HCT116 (cell line): ENCODE measurements at regions not wholly inside any gene's neighbourhood (a gene's known extent, or its start where the extent isn't known, plus 50 kb on each side); places are given as distances from the start of the nearest gene placed in this dataset.
A peak's percentile ranks its signal among the peaks of the same experiment; 100 is the strongest.
"Not testable (repeated sequence)": the region's sequence is repeated elsewhere in the genome, so short reads cannot be mapped to it uniquely, and the experiment has no call there.

ENCODE experiments used
- ATAC-seq: fragments of 200-7000 bp; cut with Tn5 transposase; 2 replicates; pipeline ENCODE4 v1.9.1; 2020; ENCODE audit warnings: mild to moderate bottlenecking, moderate library complexity
- BruUV-seq: library from RNA; stranded (reverse); fragments of 400-500 nt; replicated peaks from 2 replicates; lab custom pipeline; 2021; lab: Mats Ljungman, UMichigan
- CTCF ChIA-PET: fragments of 300-600 bp; sonication (Branson Sonifier 250); formaldehyde crosslinking; loops from one replicate; lab custom pipeline; 2021; ENCODE audit warnings: antibody characterized with exemption; lab: Charles Lee
- POLR2A ChIA-PET: fragments of 300-600, 350-600 bp; sonication (Branson Sonifier 250); formaldehyde crosslinking; loops from one replicate; lab custom pipeline; 2021; ENCODE audit warnings: antibody characterized with exemption; lab: Charles Lee
- RAD21 ChIA-PET, 2 experiments: fragments of 300-600 bp; sonication (Branson Sonifier 250); formaldehyde crosslinking; loops; one replicate each; lab custom pipeline; 2023; ENCODE audit warnings: low total read pairs in 2 of 2; ENCODE audit not compliant: uncharacterized antibody in 2 of 2, unreplicated experiment in 2 of 2, low non-redundant PET in 1 of 2; lab: Charles Lee
- DNase-seq: peaks from one replicate; pipeline ENCODE4 v3.0.0-alpha.2; 2010; ENCODE audit warnings: low read depth, low spot score
- H2AFZ ChIP-seq: fragments of 200-600 bp; shearing (Covaris generic), sonication (generic); 2 replicates; pipeline ENCODE4 v1.6.1; 2017; ENCODE audit warnings: low read depth, mixed run types, mixed read lengths, antibody characterized with exemption, low read length; ENCODE audit not compliant: poor library complexity, severe bottlenecking
- H3K27ac ChIP-seq: 2 replicates; pipeline ENCODE4 v1.5.1; 2012; ENCODE audit warnings: low read depth, low read length
- H3K27me3 ChIP-seq: fragments of 200-600 bp; sonication (generic); 2 replicates; pipeline ENCODE4 v1.6.1; 2016; ENCODE audit warnings: mixed run types, low read length, mixed read lengths; ENCODE audit not compliant: insufficient read depth
- H3K36me3 ChIP-seq, 2 experiments: fragments of 200-500 bp in 1 of 2; fragments of 200-600 bp in 1 of 2; sonication (Bioruptor generic) in 1 of 2; sonication (generic) in 1 of 2; 2 replicates each; pipeline versions ENCODE4 v1.5.1 to v1.6.1; 2014 to 2016; ENCODE audit warnings: low read length in 2 of 2, inconsistent platforms in 1 of 2, mixed read lengths in 1 of 2, mixed run types in 1 of 2; ENCODE audit not compliant: insufficient read depth in 2 of 2, control insufficient read depth in 1 of 2
- H3K4me1 ChIP-seq, 2 experiments: fragments of 200-600 bp in 1 of 2; sonication (generic) in 1 of 2; 2 replicates each; pipeline versions ENCODE4 v1.5.1 to v1.6.1; 2012 to 2017; ENCODE audit warnings: low read length in 2 of 2, inconsistent platforms in 1 of 2, mild to moderate bottlenecking in 1 of 2, mixed read lengths in 1 of 2, mixed run types in 1 of 2, moderate library complexity in 1 of 2; ENCODE audit not compliant: insufficient read depth in 2 of 2, control insufficient read depth in 1 of 2
- H3K4me2 ChIP-seq: fragments of 200-600 bp; sonication (generic); 2 replicates; pipeline ENCODE4 v1.6.1; 2017; ENCODE audit warnings: mixed run types, low read length, mixed read lengths
- H3K4me3 ChIP-seq, 2 experiments: fragments of 200-600 bp in 1 of 2; sonication (generic) in 1 of 2; replicated peaks in 1 of 2; 2 replicates each; pipeline ENCODE4 v1.5.1; 2011 to 2016; ENCODE audit warnings: low read length in 2 of 2, control low read depth in 1 of 2, low read depth in 1 of 2, mild to moderate bottlenecking in 1 of 2, mixed read lengths in 1 of 2, mixed run types in 1 of 2
- H3K79me2 ChIP-seq: fragments of 200-600 bp; sonication (generic); 2 replicates; pipeline ENCODE4 v1.6.1; 2017; ENCODE audit warnings: mild to moderate bottlenecking, mixed run types, low read length, moderate library complexity, mixed read lengths; ENCODE audit not compliant: insufficient read depth
- H3K9ac ChIP-seq: fragments of 200-600 bp; sonication (generic); 2 replicates; pipeline ENCODE4 v1.6.1; 2016; ENCODE audit warnings: low read length, mixed read lengths
- H3K9me2 ChIP-seq: fragments of 200-600 bp; sonication (generic), shearing (Covaris generic); 2 replicates; pipeline ENCODE4 v1.6.1; 2017; ENCODE audit warnings: mixed run types, mild to moderate bottlenecking, moderate library complexity; ENCODE audit not compliant: insufficient read depth
- H3K9me3 ChIP-seq, 2 experiments: fragments of 200-500 bp in 1 of 2; fragments of 200-600 bp in 1 of 2; sonication (Bioruptor generic) in 1 of 2; sonication (generic) in 1 of 2; 2 replicates each; pipeline ENCODE4 v1.6.1; 2014 to 2017; ENCODE audit warnings: low read length in 2 of 2, mixed read lengths in 2 of 2, inconsistent platforms in 1 of 2, low read depth in 1 of 2, mild to moderate bottlenecking in 1 of 2, mixed run types in 1 of 2, moderate library complexity in 1 of 2; ENCODE audit not compliant: control insufficient read depth in 1 of 2, insufficient read depth in 1 of 2
- H4K20me1 ChIP-seq: fragments of 200-600 bp; sonication (generic), shearing (Covaris generic); 2 replicates; pipeline ENCODE4 v1.6.1; 2017; ENCODE audit warnings: mixed run types, mild to moderate bottlenecking, moderate library complexity; ENCODE audit not compliant: insufficient read depth
- intact Hi-C: fragments of 100-400 bp; cut with micrococcal nuclease; formaldehyde crosslinking; loops from 2 replicates; pipeline ENCODE4 v1.10.0; 2022

GRCh38 chr21:6027497-6027896 lies 4493.9 kb upstream of the TPTE start:
- H3K79me2 ChIP-seq, H3K9ac ChIP-seq, POLR2A ChIA-PET, H4K20me1 ChIP-seq, H3K4me2 ChIP-seq, H3K27ac ChIP-seq, H3K9me3 ChIP-seq, H3K4me3 ChIP-seq, H3K9me2 ChIP-seq, intact Hi-C loops, DNase-seq, H3K36me3 ChIP-seq, CTCF ChIA-PET, ATAC-seq, BruUV-seq, H2AFZ ChIP-seq, H3K27me3 ChIP-seq, H3K4me1 ChIP-seq, RAD21 ChIA-PET: not testable (repeated sequence)

GRCh38 chr21:6034124-6034678 lies 4487.2 kb upstream of the TPTE start:
- H3K9me3 ChIP-seq, BruUV-seq, H3K79me2 ChIP-seq, H3K27ac ChIP-seq, H3K9me2 ChIP-seq, H3K27me3 ChIP-seq, H3K36me3 ChIP-seq, H3K4me2 ChIP-seq, DNase-seq, H3K4me3 ChIP-seq, H4K20me1 ChIP-seq, intact Hi-C loops, H3K9ac ChIP-seq, ATAC-seq, RAD21 ChIA-PET, H3K4me1 ChIP-seq, H2AFZ ChIP-seq, POLR2A ChIA-PET, CTCF ChIA-PET: not testable (repeated sequence)

GRCh38 chr21:6034820-6035473 lies 4486.4 kb upstream of the TPTE start:
- RAD21 ChIA-PET, H3K27ac ChIP-seq, H3K79me2 ChIP-seq, H3K9me3 ChIP-seq, H3K36me3 ChIP-seq, DNase-seq, H3K9ac ChIP-seq, CTCF ChIA-PET, H3K27me3 ChIP-seq, H3K4me3 ChIP-seq, H2AFZ ChIP-seq, H3K4me1 ChIP-seq, POLR2A ChIA-PET, BruUV-seq, H3K9me2 ChIP-seq, H3K4me2 ChIP-seq, H4K20me1 ChIP-seq, intact Hi-C loops: not testable (repeated sequence)
- ATAC-seq: peak; percentile 42; the same call in 1 of the 2 replicates

GRCh38 chr21:6035474-6036155 lies 4485.8 kb upstream of the TPTE start:
- H3K4me2 ChIP-seq, H3K4me1 ChIP-seq, H3K9me3 ChIP-seq, CTCF ChIA-PET, POLR2A ChIA-PET, H3K27ac ChIP-seq, H3K9ac ChIP-seq, intact Hi-C loops, H3K36me3 ChIP-seq, H3K9me2 ChIP-seq, DNase-seq, RAD21 ChIA-PET, H3K4me3 ChIP-seq, H3K27me3 ChIP-seq, ATAC-seq, H4K20me1 ChIP-seq, H2AFZ ChIP-seq, H3K79me2 ChIP-seq, BruUV-seq: not testable (repeated sequence)
